IMR-90 (cell line): ENCODE measurements at regions not wholly inside any gene's neighbourhood (a gene's known extent, or its start where the extent isn't known, plus 50 kb on each side); places are given as distances from the start of the nearest gene placed in this dataset.

Experiments used
- ATAC-seq: fragments of 200-7000 bp; cut with Tn5 transposase; 2 replicates; pipeline ENCODE4 v1.9.1; 2020; ENCODE audit warnings: low read depth, mild to moderate bottlenecking, moderate library complexity
- BruUV-seq: library from RNA; stranded (reverse); fragments of 400-500 nt; replicated peaks from 2 replicates; lab custom pipeline; 2021; lab: Mats Ljungman, UMichigan
- CTCF ChIA-PET: fragments of 300-600 bp; formaldehyde crosslinking; extraction: SDS; loops from one replicate; lab custom pipeline; 2021; ENCODE audit warnings: antibody characterized with exemption; lab: Yijun Ruan, JAX
- POLR2A ChIA-PET: fragments of 300-600 bp; sonication (Branson Sonifier 250); formaldehyde crosslinking; loops from one replicate; lab custom pipeline; 2022; ENCODE audit warnings: antibody characterized with exemption; ENCODE audit not compliant: unreplicated experiment; lab: Charles Lee
- DNase-seq: peaks from one replicate; pipeline ENCODE4 v3.0.0; 2013
- H2AFZ ChIP-seq: replicated peaks from 2 replicates; pipeline ENCODE3; 2013; ENCODE audit warnings: low read length, mild to moderate bottlenecking; ENCODE audit not compliant: poor library complexity
- H2AK5ac ChIP-seq: 2 replicates; pipeline ENCODE4 v1.6.1; 2013; ENCODE audit warnings: low read depth, low read length, inconsistent platforms
- H2AK9ac ChIP-seq: replicated peaks from 2 replicates; pipeline ENCODE3; 2013; ENCODE audit warnings: mild to moderate bottlenecking, low read depth, low read length, moderate library complexity; ENCODE audit not compliant: poor library complexity
- H2BK120ac ChIP-seq: 2 replicates; pipeline ENCODE4 v1.6.1; 2013; ENCODE audit warnings: low read depth, low read length, inconsistent platforms
- H2BK15ac ChIP-seq: 3 replicates; pipeline ENCODE4 v1.6.1; 2013; ENCODE audit warnings: low read depth, low read length, inconsistent platforms
- H2BK20ac ChIP-seq: 2 replicates; pipeline ENCODE4 v1.6.1; 2013; ENCODE audit warnings: low read depth, mild to moderate bottlenecking, inconsistent platforms, low read length, moderate library complexity
- H2BK5ac ChIP-seq: 2 replicates; pipeline ENCODE4 v1.6.1; 2013; ENCODE audit warnings: mild to moderate bottlenecking, low read depth, low read length, inconsistent platforms; ENCODE audit not compliant: poor library complexity, severe bottlenecking
- H3K14ac ChIP-seq: replicated peaks from 2 replicates; pipeline ENCODE4 v1.6.1; 2013; ENCODE audit warnings: low read depth, low read length, inconsistent platforms
- H3K18ac ChIP-seq: 2 replicates; pipeline ENCODE4 v1.6.1; 2013; ENCODE audit warnings: low read depth, low read length, control low read depth
- H3K23ac ChIP-seq: 2 replicates; pipeline ENCODE4 v1.6.1; 2013; ENCODE audit warnings: low read depth, low read length, inconsistent platforms
- H3K27ac ChIP-seq: 2 replicates; pipeline ENCODE4 v1.5.1; 2013; ENCODE audit warnings: mild to moderate bottlenecking, control low read depth, low read length; ENCODE audit not compliant: insufficient read depth
- H3K27me3 ChIP-seq: 2 replicates; pipeline ENCODE4 v1.6.1; 2013; ENCODE audit warnings: low read length; ENCODE audit not compliant: control insufficient read depth, insufficient read depth
- H3K36me3 ChIP-seq: 2 replicates; pipeline ENCODE4 v1.6.1; 2013; ENCODE audit warnings: low read length, mixed read lengths; ENCODE audit not compliant: control insufficient read depth, insufficient read depth
- H3K4ac ChIP-seq: 2 replicates; pipeline ENCODE4 v1.6.1; 2013; ENCODE audit warnings: low read depth, low read length, inconsistent platforms
- H3K4me1 ChIP-seq: 2 replicates; pipeline ENCODE4 v1.6.1; 2013; ENCODE audit warnings: low read length, mixed read lengths; ENCODE audit not compliant: control insufficient read depth, insufficient read depth
- H3K4me2 ChIP-seq: 2 replicates; pipeline ENCODE4 v1.6.1; 2013; ENCODE audit warnings: low read depth, mild to moderate bottlenecking, control low read depth, low read length, moderate library complexity
- H3K4me3 ChIP-seq: 2 replicates; pipeline ENCODE4 v1.5.1; 2013; ENCODE audit warnings: low read depth, mild to moderate bottlenecking, control low read depth, low read length, moderate library complexity; ENCODE audit not compliant: insufficient read depth
- H3K56ac ChIP-seq: 2 replicates; pipeline ENCODE4 v1.6.1; 2013; ENCODE audit warnings: low read length, inconsistent platforms; ENCODE audit not compliant: insufficient read depth; ENCODE audit errors: extremely low read depth
- H3K79me1 ChIP-seq, 2 experiments: 2 replicates each; pipeline ENCODE4 v1.6.1; 2013; ENCODE audit warnings: low read length in 2 of 2, inconsistent platforms in 1 of 2, low read depth in 1 of 2
- H3K9ac ChIP-seq: 2 replicates; pipeline ENCODE4 v1.6.1; 2013; ENCODE audit warnings: low read depth, low read length, control low read depth
- H3K9me1 ChIP-seq: 2 replicates; pipeline ENCODE4 v1.6.1; 2013; ENCODE audit warnings: low read length, inconsistent platforms; ENCODE audit not compliant: insufficient read depth
- H3K9me3 ChIP-seq: 2 replicates; pipeline ENCODE4 v1.6.1; 2013; ENCODE audit warnings: low read length; ENCODE audit not compliant: control insufficient read depth, insufficient read depth
- H4K20me1 ChIP-seq: 2 replicates; pipeline ENCODE4 v1.6.1; 2013; ENCODE audit warnings: low read length, inconsistent platforms; ENCODE audit not compliant: insufficient read depth
- H4K5ac ChIP-seq: 2 replicates; pipeline ENCODE4 v1.6.1; 2013; ENCODE audit warnings: mild to moderate bottlenecking, low read depth, low read length, control low read depth
- H4K8ac ChIP-seq, 2 experiments: 2 replicates each; pipeline ENCODE4 v1.6.1; 2013; ENCODE audit warnings: low read depth in 2 of 2, low read length in 2 of 2, control low read depth in 1 of 2, inconsistent platforms in 1 of 2
- H4K91ac ChIP-seq: 2 replicates; pipeline ENCODE4 v1.6.1; 2013; ENCODE audit warnings: low read depth, low read length, inconsistent platforms; ENCODE audit not compliant: insufficient read depth
- BHLHE40 ChIP-seq: fragments of 150-350 bp; IDR thresholded peaks from 2 replicates; pipeline ENCODE4 v1.6.1; 2016; ENCODE audit warnings: mild to moderate bottlenecking, low read depth, low read length
- MAFK ChIP-seq: IDR thresholded peaks from 2 replicates; pipeline ENCODE4 v1.6.1; 2012; ENCODE audit warnings: low read depth, low read length, improper control_type of control experiment
- USF2 ChIP-seq: fragments of 150-350 bp; IDR thresholded peaks from 2 replicates; pipeline ENCODE4 v1.6.1; 2017; ENCODE audit warnings: mild to moderate bottlenecking, antibody characterized with exemption, low read length, low read depth
- WGBS, 2 experiments: methylation state at CpG; one replicate each; pipeline versions ENCODE4 v1.1.5 to v1.1.7; 2013; ENCODE audit warnings: missing lambda C conversion rate in 2 of 2; ENCODE audit not compliant: insufficient read length in 1 of 2; ENCODE audit errors: extremely low coverage in 2 of 2; 5-methylcytosine and 5-hydroxymethylcytosine counted together
- dilution Hi-C: fragments of 300-500 bp; cut with HindIII; formaldehyde crosslinking; loops from one replicate; pipeline ENCODE4 v1.14.3; 2018; ENCODE audit warnings: low sequenced_read_pairs; ENCODE audit not compliant: unreplicated experiment
- in situ Hi-C: fragments of 300-500 bp; cut with MboI; formaldehyde crosslinking; loops from 3 replicates; pipeline ENCODE4 v1.14.3; 2019; ENCODE audit warnings: low sequenced_read_pairs, inconsistent platforms, mixed read lengths
- intact Hi-C: fragments of 100-400 bp; cut with micrococcal nuclease; formaldehyde crosslinking; loops from 2 replicates; pipeline ENCODE4 v1.10.0; 2022

- Histone ChIP-seq H4K5ac (no peak overlapping the region), H2BK20ac (no peak overlapping the region), H3K23ac (no peak overlapping the region), H3K4ac (no peak overlapping the region), H3K9me1 (no peaks in the 10 kb centered on the region), H3K14ac (no peak overlapping the region), H4K8ac (no peak overlapping the region), H2AK9ac (no peak overlapping the region), H3K36me3 (no peaks in the 10 kb centered on the region), H3K27me3 (peaks cover 2% of the 10 kb centered on the region; the same call in 1 of the 2 replicates), H3K18ac (no peak overlapping the region), H3K27ac (no peak overlapping the region), H3K4me2 (no peak overlapping the region), H3K4me3 (no peak overlapping the region), H2AFZ (no peak overlapping the region), H2AK5ac (no peak overlapping the region), H3K4me1 (no peaks in the 10 kb centered on the region), H2BK120ac (no peak overlapping the region), H2BK15ac (no peak overlapping the region), H4K20me1 (no peaks in the 10 kb centered on the region), H4K91ac (no peak overlapping the region), H3K56ac (no peak overlapping the region), H3K9ac (no peak overlapping the region), H3K9me3 (no peaks in the 10 kb centered on the region), H2BK5ac (no peak overlapping the region), H3K79me1 (no peaks in the 10 kb centered on the region)
- ATAC-seq (no peak), DNase-seq (no peak)
- no TSS peak for BruUV-seq
- POLR2A ChIA-PET = no interaction called here
- dilution Hi-C loops (no loop called here), intact Hi-C loops (no loop called here), in situ Hi-C loops (no loop called here)
- CTCF ChIA-PET = no interaction called here
- TF ChIP-seq MAFK = no peak
- TF ChIP-seq BHLHE40 = no peak
- no peak for TF ChIP-seq USF2
- no CpG with 5 or more reads among the region's 2 CpGs for WGBS, 2 experiments
Measured at GRCh38 chr10:52875336-52875735, 102.8 kb upstream of the MBL2 start.
